PC-3 (cell line): ENCODE measurements at regions not wholly inside any gene's neighbourhood (a gene's known extent, or its start where the extent isn't known, plus 50 kb on each side); places are given as distances from the start of the nearest gene placed in this dataset.

Source experiments
- EZH2phosphoT487 ChIP-seq: fragments of 300-600 bp; sonication (generic); IDR thresholded peaks from 2 replicates; pipeline ENCODE4 v1.6.1; 2018; ENCODE audit warnings: mild to moderate bottlenecking, antibody characterized with exemption, low read length, borderline replicate concordance
- TF ChIP-seq, protein P1 (sequence below): fragments of 300-600 bp; sonication (generic); conservative IDR thresholded peaks from 2 replicates; pipeline ENCODE4 v1.5.1; 2017; ENCODE audit warnings: antibody characterized with exemption, low read depth, mild to moderate bottlenecking, low read length

DNA sequence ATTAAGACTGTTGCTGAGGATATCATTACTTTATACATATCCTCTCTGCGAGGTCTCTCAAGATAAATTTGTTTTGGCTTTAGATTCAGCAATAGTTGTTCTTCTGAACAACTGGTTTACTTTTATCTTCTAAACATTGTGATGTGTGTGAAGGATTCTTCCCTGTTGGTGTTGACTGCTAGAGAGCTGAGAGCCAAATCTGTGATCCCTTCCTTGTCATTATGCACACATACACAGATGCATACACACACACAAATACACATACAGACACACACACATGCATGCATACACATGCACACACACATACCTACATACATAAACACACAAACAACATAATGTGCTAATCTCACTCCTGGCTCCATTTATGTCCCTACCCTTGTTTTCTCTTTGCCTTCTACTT, 137.0 kb downstream of the SNX19 start:
- TF ChIP-seq, protein P1, sequence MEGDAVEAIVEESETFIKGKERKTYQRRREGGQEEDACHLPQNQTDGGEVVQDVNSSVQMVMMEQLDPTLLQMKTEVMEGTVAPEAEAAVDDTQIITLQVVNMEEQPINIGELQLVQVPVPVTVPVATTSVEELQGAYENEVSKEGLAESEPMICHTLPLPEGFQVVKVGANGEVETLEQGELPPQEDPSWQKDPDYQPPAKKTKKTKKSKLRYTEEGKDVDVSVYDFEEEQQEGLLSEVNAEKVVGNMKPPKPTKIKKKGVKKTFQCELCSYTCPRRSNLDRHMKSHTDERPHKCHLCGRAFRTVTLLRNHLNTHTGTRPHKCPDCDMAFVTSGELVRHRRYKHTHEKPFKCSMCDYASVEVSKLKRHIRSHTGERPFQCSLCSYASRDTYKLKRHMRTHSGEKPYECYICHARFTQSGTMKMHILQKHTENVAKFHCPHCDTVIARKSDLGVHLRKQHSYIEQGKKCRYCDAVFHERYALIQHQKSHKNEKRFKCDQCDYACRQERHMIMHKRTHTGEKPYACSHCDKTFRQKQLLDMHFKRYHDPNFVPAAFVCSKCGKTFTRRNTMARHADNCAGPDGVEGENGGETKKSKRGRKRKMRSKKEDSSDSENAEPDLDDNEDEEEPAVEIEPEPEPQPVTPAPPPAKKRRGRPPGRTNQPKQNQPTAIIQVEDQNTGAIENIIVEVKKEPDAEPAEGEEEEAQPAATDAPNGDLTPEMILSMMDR, result no peak
- no peak for TF ChIP-seq EZH2phosphoT487
